IPS DF 19.7 (cell line): ENCODE measurements at regions not wholly inside any gene's neighbourhood (a gene's known extent, or its start where the extent isn't known, plus 50 kb on each side); places are given as distances from the start of the nearest gene placed in this dataset.
A peak's percentile ranks its signal among the peaks of the same experiment; 100 is the strongest.

ENCODE experiments used
- DNase-seq: peaks from one replicate; pipeline ENCODE4 v3.0.0-alpha.2; 2013; ENCODE audit warnings: low read depth, low spot score

DNA sequence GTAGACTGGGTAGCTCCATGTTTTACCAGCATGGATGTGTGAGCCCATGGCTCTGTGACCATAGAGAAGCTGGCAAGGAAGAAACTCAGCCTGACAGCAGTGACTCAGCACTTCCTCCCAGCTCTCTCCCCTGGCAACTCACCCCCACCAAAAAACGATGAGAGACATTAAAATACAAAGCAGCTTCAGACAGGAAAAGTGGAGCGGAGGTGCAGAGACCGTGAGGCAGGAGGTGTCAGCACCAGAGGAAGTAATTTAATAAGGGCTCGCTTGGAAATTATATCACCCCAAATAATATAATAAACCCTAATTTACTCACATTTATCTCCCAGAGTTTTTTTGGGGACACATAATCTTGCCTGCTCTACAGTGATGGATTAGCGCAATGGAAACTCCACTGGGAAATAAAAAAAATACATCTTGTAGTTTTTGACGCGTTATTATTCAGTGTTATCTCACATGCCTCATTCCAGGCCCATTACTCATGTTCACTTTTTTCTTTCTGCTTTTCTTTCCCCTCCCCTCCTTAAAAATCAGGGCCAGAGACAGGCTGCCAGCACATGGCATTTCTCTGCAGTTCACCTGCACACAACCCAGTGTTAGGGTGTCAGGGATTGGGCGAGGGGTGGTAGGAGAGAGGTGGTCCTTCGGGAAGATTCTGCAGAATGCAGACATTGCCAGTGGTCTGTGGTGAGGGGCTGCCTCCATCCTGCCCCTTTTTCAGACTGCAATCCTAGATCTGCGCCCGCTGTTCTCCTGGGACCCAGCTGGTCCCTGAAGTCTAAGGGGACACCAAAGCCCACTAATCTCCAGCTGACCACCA is 170.8 kb downstream of the BUD13 start:
- no peak for DNase-seq

DNA sequence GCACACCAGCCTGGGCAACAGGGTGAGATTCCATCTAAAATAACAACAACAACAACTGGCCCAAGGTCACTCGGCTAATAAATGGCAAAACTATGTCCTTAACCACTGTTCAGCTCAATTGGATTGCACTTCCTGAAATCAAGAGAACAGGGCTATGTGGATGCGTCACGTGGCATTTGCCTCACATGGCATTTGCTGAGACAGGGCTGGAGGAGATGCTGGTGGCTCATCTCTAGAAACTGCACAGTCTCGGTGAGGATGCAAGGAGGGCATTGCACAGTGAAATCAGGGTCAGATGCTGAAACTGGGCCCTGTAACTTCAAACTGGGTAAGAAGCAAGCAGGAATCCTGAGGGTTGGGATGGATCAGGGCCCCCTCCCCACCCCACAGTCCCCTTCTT is 171.9 kb downstream of the BUD13 start:
- no peak for DNase-seq

DNA sequence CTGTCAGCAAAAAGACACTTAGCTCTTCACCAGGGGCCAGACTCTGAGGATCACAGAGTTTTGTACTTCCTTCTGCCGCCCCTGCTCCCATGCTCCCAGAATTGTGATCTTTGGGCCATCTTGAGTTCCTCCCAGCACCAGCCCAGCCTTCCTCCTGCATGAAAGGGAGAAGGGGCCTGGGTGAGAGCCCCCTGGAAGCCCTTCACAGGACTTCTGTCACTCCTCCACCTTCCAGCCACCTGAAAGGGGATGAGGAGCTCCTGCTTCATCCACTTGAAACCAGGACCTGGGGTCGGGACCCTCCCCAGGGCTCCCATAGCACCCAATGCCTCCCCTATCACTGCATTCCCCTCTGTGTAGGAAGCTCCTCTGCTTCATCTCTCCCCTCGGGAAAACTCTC is 174.2 kb downstream of the BUD13 start:
- no peak for DNase-seq

DNA sequence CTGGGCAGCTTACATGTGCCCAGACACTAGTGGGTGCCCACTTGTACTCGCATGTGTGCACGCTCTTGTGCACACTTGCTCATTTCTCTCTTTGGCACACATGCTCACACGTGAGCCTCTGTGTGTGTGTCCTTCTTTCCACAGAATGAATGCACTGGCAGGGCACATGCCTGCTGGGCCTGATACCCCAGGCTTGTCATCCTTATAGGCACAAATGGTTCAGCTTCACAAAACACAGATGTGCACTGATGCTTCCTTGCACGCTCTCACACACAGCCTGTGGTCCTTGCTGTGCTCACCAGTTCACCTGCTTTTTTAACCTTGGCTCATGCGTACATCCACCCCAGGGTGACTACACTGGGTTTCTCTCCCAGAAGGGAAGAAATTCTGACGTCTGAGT is 174.8 kb downstream of the BUD13 start:
- DNase-seq = no peak

DNA sequence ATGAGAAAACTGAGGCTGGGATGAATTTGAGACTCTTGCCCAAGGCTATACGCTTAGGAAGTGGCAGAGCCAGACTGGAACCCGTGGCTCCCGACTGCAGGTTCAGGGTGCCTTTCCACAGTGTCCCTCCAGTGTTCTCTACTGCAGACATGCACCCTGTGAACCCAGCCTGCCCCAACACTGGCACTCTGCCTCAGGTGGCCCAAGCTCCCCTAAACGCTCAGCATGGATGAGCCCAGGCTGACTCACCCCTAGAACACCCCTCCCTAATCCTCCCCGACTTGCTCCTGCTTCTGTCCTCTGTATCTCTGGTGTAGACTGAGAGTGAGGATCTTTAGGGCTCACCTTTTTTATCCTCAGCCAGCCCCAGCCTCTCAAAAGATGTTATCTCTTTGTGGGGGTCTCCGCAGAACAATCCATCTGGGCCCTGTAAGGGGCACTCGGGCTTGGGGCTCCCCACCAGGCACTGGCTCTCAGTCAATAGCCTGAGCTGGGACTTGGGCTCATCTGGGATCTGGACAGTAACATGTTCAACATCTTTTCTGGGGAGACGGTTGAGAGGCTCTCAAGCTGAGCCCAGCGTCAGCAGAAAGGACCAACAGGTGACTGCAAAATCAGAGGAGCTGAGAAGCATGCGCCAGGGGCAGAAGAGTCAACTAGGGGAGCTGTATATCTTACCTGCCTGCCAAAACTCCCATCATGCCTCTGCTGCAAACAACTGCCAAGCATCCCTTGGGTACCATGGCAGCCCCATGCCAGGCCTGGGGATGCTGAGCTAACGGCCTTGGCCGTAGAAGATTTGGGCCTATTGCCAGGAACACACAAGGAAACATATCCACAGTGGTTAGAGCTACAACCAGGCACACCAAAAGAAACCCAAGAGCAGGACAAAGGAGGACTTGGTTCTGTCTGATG is 176.2 kb downstream of the BUD13 start:
- DNase-seq = no peak

DNA sequence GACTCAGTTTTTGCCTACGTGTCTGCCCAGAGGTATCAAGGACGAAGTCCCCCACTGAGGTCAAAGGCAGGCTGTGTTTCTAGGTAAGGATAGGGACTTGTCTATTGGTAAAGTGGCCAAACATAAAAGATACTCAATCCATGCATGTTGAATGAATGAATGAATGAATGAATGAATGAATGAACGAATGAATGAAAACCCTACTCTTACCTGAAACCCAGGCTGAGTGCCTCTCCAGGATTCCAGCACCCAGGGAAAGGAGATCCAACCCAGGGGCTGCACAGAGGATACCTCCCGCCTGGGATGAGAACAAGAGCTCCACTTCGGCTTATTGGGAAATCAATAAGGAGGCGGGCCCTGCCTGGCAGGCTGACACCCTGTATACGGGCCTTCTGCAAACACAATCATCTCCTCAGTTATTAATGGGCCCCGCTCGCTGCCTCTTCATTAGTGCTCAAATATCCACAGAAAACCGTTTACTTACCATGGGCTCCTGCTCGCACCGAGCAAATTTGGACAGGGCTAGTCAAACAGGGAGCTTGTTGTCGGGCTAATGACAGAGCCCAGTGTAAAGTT is 177.4 kb downstream of the BUD13 start:
- no peak for DNase-seq

DNA sequence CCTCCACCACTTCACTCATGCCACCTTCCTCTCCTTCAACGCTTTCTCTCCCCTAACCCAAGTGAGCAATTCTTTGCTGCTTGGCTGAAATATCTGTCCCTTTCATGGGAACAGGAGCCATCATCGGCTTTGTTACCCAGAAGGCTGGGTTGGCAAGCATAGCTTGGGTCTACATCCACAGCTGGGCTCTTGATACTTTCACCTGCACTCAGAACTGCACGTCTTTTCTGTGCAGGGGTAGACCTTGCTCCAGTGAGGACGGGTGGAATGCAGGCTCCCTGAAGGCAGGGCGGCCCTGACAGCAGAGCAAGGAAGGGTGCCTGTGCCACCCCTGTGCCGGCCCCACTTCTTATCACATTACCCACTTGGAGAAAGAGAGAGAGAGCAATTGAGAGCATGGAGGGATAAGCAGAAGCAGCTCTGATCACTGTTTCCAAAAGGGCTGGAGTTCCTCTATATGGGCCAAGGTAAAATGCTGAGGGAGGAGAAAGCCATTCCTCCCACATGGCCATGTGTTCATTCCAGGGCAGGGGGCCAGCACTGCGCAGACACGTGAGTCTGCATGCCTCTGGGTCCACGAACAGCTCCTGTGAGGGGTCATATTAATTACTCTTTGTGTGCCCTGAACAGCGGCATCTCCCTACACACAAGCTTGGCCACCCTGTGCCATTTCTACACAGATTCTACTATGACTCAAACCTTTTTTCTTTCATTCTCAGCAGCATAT is 181.8 kb downstream of the BUD13 start:
- DNase-seq = no peak

DNA sequence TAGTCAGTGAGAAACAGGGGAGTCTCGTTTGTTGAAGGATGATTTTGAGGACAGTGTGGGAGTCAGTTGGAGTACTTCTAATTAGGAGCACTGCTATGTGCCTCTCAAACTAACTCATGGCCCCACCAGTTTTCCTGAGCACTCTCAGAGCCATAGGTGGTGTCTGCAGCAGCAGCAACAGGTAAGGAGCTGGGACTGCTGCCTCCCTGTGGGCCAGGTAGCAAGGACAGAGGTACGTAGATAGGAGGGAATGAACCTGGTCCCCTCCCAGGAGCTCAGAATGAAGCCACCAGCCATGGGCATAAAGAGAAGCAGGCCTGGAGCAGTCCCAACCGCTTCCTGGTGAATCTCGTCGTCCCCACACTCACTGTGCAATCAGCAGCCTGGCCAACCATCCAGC is 183.4 kb downstream of the BUD13 start:
- DNase-seq = no peak

DNA sequence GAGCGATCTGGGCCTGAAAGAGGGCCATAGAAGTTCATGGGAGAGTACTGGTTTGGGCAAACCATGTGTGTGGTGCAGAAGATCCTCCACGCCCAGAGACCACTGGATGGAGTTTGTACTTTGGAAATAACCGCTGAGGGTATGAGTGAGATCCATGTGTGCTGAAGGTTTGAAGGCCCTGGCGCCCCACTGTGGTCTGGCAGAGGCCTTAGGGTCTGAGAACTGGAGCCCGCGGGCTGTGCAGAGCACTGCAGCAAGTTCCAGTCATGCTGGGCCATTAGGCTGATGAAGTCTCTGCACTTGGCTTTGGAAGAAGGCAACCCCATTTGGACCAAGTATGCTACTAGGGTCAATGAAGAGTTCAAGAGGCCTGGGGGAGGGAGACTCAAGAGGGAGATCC is 186.4 kb downstream of the BUD13 start:
- no peak for DNase-seq

DNA sequence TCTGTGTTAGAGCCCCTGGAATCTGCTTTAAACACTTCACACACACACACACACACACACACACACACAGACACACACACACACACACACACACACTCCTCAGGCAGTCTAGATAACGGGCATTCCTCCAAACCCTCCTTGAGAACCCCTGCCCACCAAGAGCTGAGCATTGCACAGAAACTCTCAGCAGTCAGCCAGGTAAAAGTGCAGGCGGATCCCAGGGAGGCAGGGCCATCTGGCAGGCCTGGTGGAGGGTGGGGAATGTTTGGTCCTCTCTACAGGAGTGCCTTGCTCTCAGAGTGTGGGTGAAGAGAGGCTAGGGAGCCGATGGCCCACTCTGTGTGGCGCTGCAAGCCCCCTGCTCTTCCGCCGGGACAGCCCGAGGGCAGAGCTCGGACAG is 190.2 kb downstream of the BUD13 start:
- no peak for DNase-seq

DNA sequence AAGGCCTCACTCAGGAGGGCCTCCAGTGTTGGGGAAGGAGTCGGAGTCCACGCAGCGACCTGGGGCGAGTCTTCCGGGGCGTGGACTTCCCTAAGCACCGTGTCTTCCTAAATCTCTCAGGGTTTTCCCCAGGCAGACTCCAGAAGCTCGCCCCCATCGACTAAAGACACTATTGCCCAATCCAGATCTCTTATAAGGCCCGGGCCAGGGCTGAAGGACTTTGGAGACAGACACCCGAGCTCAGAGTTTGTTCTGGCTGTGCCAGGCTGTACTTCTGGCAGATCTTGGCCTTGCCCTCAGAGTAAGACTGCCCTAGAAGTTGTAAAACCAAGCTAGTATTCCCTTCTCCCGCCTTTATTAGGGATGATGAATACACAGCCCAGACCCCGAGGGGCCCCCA is 191.4 kb downstream of the BUD13 start:
- DNase-seq = no peak

DNA sequence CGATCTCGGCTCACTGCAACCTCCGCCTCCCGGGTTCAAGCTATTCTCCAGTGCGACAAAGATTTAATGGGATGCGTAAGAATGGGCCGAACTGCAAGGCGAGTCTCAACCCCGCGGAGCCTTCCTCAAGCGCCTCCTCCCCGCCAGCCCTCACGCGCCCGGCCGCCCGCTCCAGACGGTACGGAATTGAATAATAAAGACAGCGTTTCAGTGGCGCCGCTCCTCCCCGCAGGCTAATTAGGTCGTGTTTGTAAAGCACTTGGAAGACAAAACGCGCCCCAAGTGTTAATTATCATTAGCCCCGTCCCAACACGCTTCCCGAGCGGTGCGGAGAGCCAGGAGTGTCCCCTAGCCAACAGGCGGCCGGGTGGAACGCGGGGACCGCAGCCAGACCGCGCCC is 192.0 kb downstream of the BUD13 start:
- peak; percentile 59 for DNase-seq

DNA sequence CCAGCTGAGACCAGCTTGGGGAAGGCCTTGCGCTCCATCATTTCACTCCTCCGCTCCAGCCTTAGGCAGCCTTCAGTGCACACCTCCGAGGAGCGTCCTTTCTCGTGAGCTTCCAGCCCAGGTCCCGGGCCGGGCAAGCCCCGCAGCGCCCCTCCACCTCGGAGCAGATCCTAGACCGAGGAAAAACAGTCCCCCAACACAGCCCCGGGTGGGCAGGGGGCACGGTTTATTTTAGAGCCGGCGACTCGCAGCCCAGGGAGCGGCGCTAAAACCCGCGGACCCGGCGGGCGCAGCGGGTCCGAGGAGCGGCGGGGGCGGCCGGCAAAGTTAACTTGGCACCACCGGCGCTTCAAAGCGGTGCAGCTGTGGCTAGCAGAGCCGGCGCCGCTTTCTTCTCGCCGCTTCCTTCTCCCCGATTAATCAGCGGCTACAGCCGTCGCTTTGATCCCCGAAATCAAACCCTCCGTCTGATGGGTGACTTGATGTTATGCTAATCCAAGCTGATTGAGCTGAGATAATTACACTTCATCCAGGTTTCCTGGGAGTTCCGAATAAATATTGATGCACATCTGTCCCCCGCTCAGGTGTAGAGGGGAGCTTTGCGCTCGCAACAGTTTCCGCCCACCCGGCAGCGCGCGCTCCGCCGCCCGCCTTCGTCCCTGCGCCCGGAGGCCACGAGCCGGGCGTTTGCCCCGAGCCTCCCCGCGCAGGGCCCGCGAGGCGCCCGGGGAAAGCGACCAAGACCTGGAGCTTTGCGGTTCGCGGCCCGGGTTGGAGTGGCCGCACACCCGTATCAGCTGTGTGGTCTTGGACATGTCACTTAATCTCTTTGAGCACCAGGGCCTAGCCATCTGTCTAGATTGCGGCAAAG is 192.7 kb downstream of the BUD13 start:
- no peak for DNase-seq

DNA sequence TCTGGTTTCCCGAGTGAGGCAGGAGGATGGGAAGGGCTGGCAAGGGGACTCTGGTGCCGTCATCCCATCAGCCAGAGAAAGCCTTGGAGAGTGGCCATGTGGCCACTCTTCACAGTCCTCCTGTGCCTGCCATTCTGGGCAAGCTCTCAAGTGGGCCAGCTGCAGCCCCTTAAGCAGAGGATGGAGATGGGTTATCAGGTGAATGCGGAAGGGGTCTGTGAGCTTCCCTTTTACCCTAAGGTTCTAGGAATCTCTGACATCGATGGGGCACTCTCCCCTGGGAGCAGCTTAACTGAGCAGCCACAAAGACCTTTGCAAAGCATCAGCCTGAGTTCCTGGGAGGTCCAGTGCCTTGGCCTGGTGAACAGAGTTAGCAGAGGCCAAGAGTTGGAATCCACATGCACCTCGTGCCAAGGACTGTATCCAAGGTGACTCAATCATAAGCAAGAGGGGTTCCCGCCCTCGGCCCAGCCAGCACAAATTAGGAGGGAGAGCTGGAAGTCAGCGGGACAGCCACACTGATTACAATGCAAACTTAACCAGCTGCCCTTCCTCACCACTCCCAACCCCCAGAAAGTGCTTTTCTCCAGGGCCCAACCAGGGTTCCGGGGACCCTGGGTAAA is 193.6 kb downstream of the BUD13 start:
- DNase-seq = peak; percentile 25

DNA sequence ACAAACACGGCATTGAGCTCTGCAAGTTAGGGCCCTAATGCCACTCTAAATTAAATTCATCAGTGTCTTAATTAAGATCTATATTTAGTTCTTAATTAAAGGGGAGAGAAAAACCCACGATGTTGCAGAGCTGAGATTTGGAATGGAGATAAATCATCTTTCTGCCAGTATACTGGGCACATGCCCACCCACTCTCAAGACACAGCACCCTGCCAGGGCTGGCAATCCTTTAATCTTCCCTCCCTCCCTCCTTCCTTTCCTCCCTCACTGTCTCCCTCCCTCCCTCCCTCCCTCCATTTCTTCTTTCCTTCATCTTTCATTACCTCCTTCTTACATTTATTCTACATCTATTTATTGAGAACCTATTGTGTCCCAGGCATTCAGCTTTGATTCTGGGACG is 194.8 kb downstream of the BUD13 start:
- no peak for DNase-seq

DNA sequence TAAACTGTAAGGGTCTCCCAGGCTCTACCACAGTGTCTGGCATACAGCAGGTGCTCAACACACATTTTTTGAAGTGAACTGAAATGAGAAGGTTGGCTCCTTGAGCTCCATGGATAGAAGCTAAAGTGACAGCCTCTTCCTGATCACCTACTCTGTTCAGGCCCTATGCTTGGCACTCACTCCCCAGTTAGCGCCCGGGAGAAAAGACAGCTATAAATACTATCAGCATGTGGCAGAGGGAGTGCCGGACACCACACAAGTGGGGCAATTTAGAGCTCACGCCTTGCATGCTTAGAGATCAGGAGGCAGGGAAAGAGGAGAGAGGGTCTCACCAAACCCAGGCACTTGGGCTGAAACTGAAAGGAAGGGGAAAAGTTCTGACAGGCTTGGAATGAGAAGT is 195.5 kb downstream of the BUD13 start:
- DNase-seq = no peak

DNA sequence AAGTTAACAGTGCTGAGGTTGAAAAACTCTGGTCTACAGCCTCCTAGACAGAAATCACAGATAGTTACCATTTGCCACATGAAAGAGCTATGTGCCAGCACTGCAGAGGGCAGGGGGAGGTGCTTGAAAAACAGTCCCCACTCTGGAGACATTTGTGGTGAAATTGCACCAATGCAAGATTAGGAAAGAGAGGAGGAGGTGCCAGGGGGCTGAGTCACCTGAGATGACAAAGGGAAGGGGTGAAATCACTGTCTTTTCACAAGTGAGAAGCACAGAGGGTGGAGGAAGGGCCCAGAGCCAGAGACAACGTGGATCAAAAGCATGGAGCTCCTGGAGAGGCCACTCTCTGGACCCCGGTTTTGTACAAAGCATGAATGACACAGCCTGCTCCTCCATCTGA is 196.3 kb downstream of the BUD13 start:
- DNase-seq = no peak

DNA sequence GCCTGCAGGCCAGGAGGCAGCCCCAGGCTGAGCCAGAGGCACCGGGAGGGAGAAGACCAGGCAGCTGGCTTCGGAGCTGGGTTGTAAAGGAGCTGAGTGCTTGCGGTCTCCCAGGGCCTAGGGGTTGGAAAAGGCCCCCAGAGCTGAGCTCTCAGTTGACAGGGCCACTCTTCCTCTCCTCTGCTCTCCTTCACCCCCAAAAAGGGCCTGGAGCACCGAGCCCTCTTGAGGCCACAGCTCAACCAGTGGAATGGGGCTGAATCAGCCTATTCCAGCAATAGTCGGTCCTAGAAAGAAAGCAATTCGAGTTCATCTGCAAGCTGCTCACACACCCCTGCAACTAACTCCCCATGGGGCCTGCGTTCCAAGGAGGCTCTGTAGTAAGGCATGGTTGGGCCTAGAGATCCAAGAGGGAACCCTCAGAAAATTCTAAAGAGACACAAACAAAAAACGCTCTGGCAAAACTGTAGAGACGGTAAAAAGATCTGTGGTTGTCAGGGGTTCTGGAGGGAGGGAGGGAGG is 205.0 kb downstream of the BUD13 start:
- no peak for DNase-seq

DNA sequence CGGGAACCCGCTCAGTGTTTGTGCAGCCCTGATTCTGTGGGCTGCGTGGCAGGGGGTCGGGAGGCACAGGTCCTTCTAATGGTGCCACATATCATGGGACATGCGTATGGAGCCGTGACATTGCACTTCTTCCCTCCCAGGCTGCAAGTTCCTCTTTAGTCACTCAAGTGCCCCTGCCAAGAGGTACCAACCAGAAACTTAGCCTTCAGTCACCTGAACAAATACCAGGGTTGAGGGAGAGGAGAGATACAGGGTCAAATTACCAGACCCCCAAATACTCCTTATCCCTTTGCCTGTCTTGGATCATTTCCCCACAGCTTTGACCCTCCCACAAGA is 209.1 kb downstream of the BUD13 start:
- DNase-seq = no peak

DNA sequence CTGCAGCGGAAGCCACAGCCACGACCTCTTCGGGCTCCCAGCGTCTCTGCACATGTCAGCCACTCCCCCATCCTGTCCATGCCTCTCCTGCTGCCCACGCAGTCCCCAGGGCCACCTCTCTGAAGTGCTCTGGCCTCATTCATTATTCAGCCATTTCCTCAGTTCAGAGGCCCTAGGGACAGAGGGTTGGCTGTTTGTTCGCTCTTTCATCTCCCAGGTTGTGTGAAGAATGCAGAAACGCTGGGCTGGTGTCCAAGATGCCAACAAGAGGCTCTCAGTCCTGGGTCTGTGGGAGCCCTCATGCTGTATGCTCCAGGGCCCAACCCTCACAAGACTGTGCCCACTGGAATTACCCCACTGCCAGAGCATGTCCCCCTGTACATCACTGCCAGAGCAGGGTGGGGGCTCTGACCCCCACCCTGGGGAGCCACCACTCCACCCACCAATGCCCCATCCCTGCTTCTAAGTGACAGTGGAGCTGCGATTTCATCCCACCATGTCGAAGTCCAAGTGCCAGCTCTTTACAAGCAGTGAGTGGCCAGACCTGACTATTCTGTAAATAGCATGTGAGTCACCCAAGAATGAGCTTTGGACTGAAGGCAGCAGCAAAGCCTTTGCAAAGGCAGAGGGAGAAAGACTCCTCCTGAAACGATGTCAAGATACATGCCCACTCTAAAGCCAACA is 209.6 kb downstream of the BUD13 start:
- DNase-seq = no peak
